Prostate gland (tissue), 2 donors: ENCODE measurements at regions not wholly inside any gene's neighbourhood (a gene's known extent, or its start where the extent isn't known, plus 50 kb on each side); places are given as distances from the start of the nearest gene placed in this dataset.

Source experiments
- DNase-seq: peaks from one replicate; pipeline ENCODE4 v3.0.0-alpha.2; 2019; ENCODE audit warnings: low spot score
- H3K27ac ChIP-seq, 2 donors: fragments of 200-600 bp; sonication (generic); 2 replicates each; pipeline ENCODE4 v1.5.1; 2017 to 2019
- H3K27me3 ChIP-seq: fragments of 200-600 bp; sonication (generic); replicated peaks from 2 replicates; pipeline ENCODE4 v1.5.1; 2019; ENCODE audit not compliant: insufficient read depth
- H3K36me3 ChIP-seq, 2 donors: fragments of 200-600 bp; sonication (generic); 1 replicate in 1 of 2; 2 replicates in 1 of 2; pipeline versions ENCODE4 v1.5.1 to v1.8.1; 2017 to 2019
- H3K4me1 ChIP-seq: fragments of 200-600 bp; sonication (generic); replicated peaks from 2 replicates; pipeline ENCODE4 v1.5.1; 2019
- H3K4me3 ChIP-seq, 2 donors: fragments of 200-600 bp; sonication (generic); 2 replicates each; pipeline ENCODE4 v1.5.1; 2017 to 2019
- H3K9me3 ChIP-seq: fragments of 200-600 bp; sonication (generic); 2 replicates; pipeline ENCODE4 v1.5.1; 2017
- CTCF ChIP-seq, 4 experiments: fragments of 200-600 bp in 2 of 4; fragments of 450-650 bp in 2 of 4; sonication (generic) in 2 of 4; IDR thresholded peaks; 1 replicate in 3 of 4; 2 replicates in 1 of 4; pipeline ENCODE4 v1.5.1; 2016 to 2019; ENCODE audit warnings: antibody characterized with exemption in 4 of 4, mild to moderate bottlenecking in 2 of 4, moderate library complexity in 2 of 4
- POLR2A ChIP-seq: fragments of 450-650 bp; IDR thresholded peaks from one replicate; pipeline ENCODE4 v1.6.1; 2016; ENCODE audit warnings: antibody characterized with exemption, mild to moderate bottlenecking
- POLR2AphosphoS5 ChIP-seq: sonication (generic); formaldehyde crosslinking; IDR thresholded peaks from one replicate; pipeline ENCODE4 v1.6.1; 2017; ENCODE audit warnings: antibody characterized with exemption
- WGBS: methylation state at CpG from one replicate; pipeline ENCODE4 v1.1.5; 2018; 5-methylcytosine and 5-hydroxymethylcytosine counted together
- intact Hi-C: fragments of 100-400 bp; cut with DNase I; formaldehyde crosslinking; loops from one replicate; pipeline ENCODE4 v1.14.2; 2022

DNA sequence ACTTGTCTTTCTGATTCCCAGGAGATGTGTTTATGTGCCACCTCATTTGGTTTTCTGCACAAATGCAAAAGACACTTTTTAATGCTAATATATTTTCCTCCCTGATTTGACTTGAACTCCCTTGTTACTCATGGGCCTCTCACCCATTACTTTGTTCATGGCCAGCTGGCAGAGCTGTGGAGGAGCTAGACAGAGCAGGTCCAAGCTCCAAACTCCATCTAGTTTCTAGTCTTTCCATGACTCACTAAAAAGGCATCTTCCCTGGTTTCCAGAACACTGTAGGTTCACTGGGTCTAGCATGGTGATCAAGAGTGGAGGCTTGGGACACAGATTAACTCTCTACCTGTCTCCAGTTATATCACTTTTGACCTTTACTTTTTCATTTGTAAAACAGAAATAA, 161.0 kb upstream of the SLC28A3 start:
- H3K27ac ChIP-seq = no peak overlapping the region
- no peaks in the 10 kb centered on the region for H3K9me3 ChIP-seq

DNA sequence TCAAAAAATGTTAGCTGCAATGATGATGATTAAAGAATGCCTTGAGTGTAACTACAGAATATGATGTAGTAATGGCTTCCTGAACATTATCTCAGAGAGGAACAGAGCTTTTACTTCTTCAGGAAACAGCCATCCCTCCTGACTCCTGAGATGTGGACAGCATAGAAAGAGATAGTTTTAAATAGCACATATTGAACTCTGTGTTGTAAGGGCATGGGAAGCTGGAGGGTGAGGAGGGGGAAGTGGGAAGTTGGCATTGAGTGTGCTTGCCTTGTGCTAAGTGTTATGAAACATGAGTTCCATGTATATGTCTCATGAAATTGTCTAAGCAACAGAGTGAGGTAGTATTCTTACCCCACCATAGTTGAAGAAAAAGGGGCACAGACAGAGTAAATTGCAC, 161.5 kb upstream of the SLC28A3 start:
- no peak overlapping the region for H3K27ac ChIP-seq

More for the DNA sequence above, 161.0 kb upstream of the SLC28A3 start:
- intact Hi-C loops = no loop called here
- Histone ChIP-seq H3K27me3 (no peaks in the 10 kb centered on the region), H3K4me3 (no peak overlapping the region), H3K36me3 (no peaks in the 10 kb centered on the region), H3K4me1 (no peaks in the 10 kb centered on the region)
- DNase-seq = no peak
- no peak for TF ChIP-seq CTCF (IDR thresholded peaks at IDR 0.05)
- TF ChIP-seq POLR2A = no peak
- no peak for TF ChIP-seq POLR2AphosphoS5

GRCh38 chr9:84504360-84504759, 163.8 kb upstream of the SLC28A3 start:
- Histone ChIP-seq H3K4me3 (no peak overlapping the region), H3K27me3 (no peaks in the 10 kb centered on the region), H3K9me3 (no peaks in the 10 kb centered on the region), H3K27ac (no peak overlapping the region), H3K36me3 (no peaks in the 10 kb centered on the region), H3K4me1 (no peaks in the 10 kb centered on the region)
- DNase-seq = no peak
- TF ChIP-seq POLR2A (no peak), CTCF (IDR thresholded peaks at IDR 0.05) (no peak), POLR2AphosphoS5 (no peak)
- 84% methylated on average over 2 of the region's 2 CpGs for WGBS
- intact Hi-C loops = no loop called here

More for the DNA sequence above, 161.5 kb upstream of the SLC28A3 start:
- intact Hi-C loops = no loop called here
- Histone ChIP-seq H3K36me3 (no peaks in the 10 kb centered on the region), H3K4me3 (no peak overlapping the region), H3K9me3 (no peaks in the 10 kb centered on the region), H3K27me3 (no peaks in the 10 kb centered on the region), H3K4me1 (no peaks in the 10 kb centered on the region)
- DNase-seq = no peak
- no peak for TF ChIP-seq POLR2AphosphoS5
- TF ChIP-seq POLR2A = no peak
- TF ChIP-seq CTCF (IDR thresholded peaks at IDR 0.05) = no peak

- H3K36me3 ChIP-seq = no peaks in the 10 kb centered on the region
- intact Hi-C loops = no loop called here
- TF ChIP-seq POLR2AphosphoS5 (no peak), CTCF (IDR thresholded peaks at IDR 0.05) (no peak), POLR2A (no peak)
- no peaks in the 10 kb centered on the region for H3K4me1 ChIP-seq
- no peak overlapping the region for H3K27ac ChIP-seq
- H3K4me3 ChIP-seq = no peak overlapping the region
- no peaks in the 10 kb centered on the region for H3K27me3 ChIP-seq
- 98% methylated on average over 2 of the region's 2 CpGs for WGBS
- no peak for DNase-seq
- no peaks in the 10 kb centered on the region for H3K9me3 ChIP-seq
Measured at GRCh38 chr9:84511651-84512050, 157.9 kb upstream of the NTRK2 start.

DNA sequence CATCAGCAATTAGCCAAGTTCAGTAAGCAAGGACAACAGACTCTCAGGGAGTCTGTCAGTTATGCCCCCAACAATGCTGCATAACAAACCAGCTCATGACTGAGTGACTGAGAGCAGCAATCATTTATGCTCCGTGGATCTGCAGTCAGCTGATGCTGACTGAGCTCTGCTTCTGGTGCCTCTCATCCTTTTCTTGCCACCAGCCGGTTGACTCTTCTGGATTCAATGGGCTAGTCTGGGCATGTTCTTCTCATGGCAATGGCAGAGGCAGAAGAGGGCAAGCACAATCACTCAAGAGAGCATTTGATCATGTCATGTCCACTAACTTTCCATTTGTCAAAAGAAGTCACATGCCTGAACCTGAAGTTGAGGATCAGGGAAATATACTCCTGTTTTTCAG, 157.0 kb upstream of the NTRK2 start:
- H3K4me3 ChIP-seq = no peak overlapping the region
- 62% methylated on average over 2 of the region's 2 CpGs for WGBS
- intact Hi-C loops = no loop called here
- no peak overlapping the region for H3K27ac ChIP-seq
- no peaks in the 10 kb centered on the region for H3K27me3 ChIP-seq
- TF ChIP-seq POLR2AphosphoS5 (no peak), CTCF (IDR thresholded peaks at IDR 0.05) (no peak), POLR2A (no peak)
- no peak for DNase-seq
- H3K4me1 ChIP-seq = no peaks in the 10 kb centered on the region
- H3K9me3 ChIP-seq = no peaks in the 10 kb centered on the region
- H3K36me3 ChIP-seq = no peaks in the 10 kb centered on the region
